ENCODE measurements at regions not wholly inside any gene's neighbourhood (a gene's known extent, or its start where the extent isn't known, plus 50 kb on each side); places are given as distances from the start of the nearest gene placed in this dataset.

DNA sequence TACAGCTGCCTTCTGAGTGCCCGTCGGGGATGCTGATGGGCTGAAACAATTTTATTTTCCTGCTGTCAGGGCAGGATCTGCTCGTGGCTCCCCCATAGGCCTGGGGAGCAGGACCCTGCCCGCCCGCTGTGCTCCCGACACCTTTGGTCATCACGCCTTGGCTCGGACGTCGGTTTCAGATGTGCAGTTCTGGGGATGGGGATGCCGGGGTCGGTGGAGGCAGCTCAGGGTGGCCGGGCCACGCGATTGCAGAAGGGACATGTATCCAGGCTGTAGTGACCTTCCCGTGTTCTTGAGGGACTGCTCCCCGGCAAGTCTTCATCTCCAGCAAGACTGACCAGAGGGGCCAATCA is 1150.5 kb downstream of the BRD1 start:
- no peak for TF ChIP-seq EZH2 (IDR thresholded peaks at IDR 0.05)
- no peak for TF ChIP-seq POLR2AphosphoS5 (IDR thresholded peaks at IDR 0.05; ENCODE audit: borderline replicate concordance, low read depth, low read length)
